Caco-2 (cell line): ENCODE measurements at regions not wholly inside any gene's neighbourhood (a gene's known extent, or its start where the extent isn't known, plus 50 kb on each side); places are given as distances from the start of the nearest gene placed in this dataset.

ENCODE experiments used
- BruUV-seq: library from RNA; stranded (reverse); fragments of 400-500 nt; replicated peaks from 2 replicates; lab custom pipeline; 2021; lab: Mats Ljungman, UMichigan
- CTCF ChIA-PET: fragments of 300-600 bp; sonication (Branson Sonifier 250); formaldehyde crosslinking; loops from one replicate; lab custom pipeline; 2022; ENCODE audit warnings: antibody characterized with exemption; lab: Charles Lee
- POLR2A ChIA-PET: fragments of 300-600 bp; sonication (Branson Sonifier 250); formaldehyde crosslinking; loops from one replicate; lab custom pipeline; 2022; ENCODE audit warnings: antibody characterized with exemption; lab: Charles Lee
- DNase-seq, 2 experiments: peaks; one replicate each; pipeline versions ENCODE4 v3.0.0 to v3.0.0-alpha.2; 2020 to 2022
- H3K27me3 ChIP-seq: replicated peaks from 2 replicates; pipeline ENCODE4 v1.6.0; 2011; ENCODE audit warnings: low read length; ENCODE audit not compliant: control insufficient read depth, insufficient read depth
- H3K36me3 ChIP-seq: 2 replicates; pipeline ENCODE4 v1.5.1; 2011; ENCODE audit warnings: low read length; ENCODE audit not compliant: control insufficient read depth, insufficient read depth
- H3K4me1 ChIP-seq: fragments of 250-450 bp; sonication (Bioruptor Pico); 2 replicates; pipeline ENCODE4 v1.5.1; 2020; ENCODE audit warnings: mild to moderate bottlenecking
- H3K4me3 ChIP-seq: 2 replicates; pipeline ENCODE4 v1.5.1; 2011; ENCODE audit warnings: low read depth, mild to moderate bottlenecking, control low read depth, low read length
- H3K9me3 ChIP-seq: fragments of 250-450 bp; sonication (Bioruptor Pico); 2 replicates; pipeline ENCODE4 v1.5.1; 2020; ENCODE audit warnings: mild to moderate bottlenecking, moderate library complexity
- H3K27ac Mint-ChIP-seq: one replicate; pipeline ENCODE4 v1.8.0; 2022; ENCODE audit warnings: mixed read lengths; ENCODE audit not compliant: unreplicated experiment
- H3K27me3 Mint-ChIP-seq: one replicate; pipeline ENCODE4 v1.8.0; 2022; ENCODE audit warnings: mixed read lengths; ENCODE audit not compliant: insufficient read depth, unreplicated experiment
- H3K36me3 Mint-ChIP-seq: one replicate; pipeline ENCODE4 v1.8.0; 2022; ENCODE audit warnings: mild to moderate bottlenecking, mixed read lengths; ENCODE audit not compliant: insufficient read depth, unreplicated experiment
- H3K4me1 Mint-ChIP-seq: one replicate; pipeline ENCODE4 v1.8.0; 2022; ENCODE audit warnings: low read depth, mixed read lengths; ENCODE audit not compliant: unreplicated experiment
- H3K4me3 Mint-ChIP-seq: one replicate; pipeline ENCODE4 v1.8.0; 2022; ENCODE audit warnings: mild to moderate bottlenecking, moderate library complexity, mixed read lengths; ENCODE audit not compliant: unreplicated experiment
- H3K9me3 Mint-ChIP-seq: one replicate; pipeline ENCODE4 v1.8.0; 2022; ENCODE audit warnings: mixed read lengths; ENCODE audit not compliant: unreplicated experiment
- intact Hi-C: fragments of 100-400 bp; cut with micrococcal nuclease; formaldehyde crosslinking; loops from one replicate; pipeline ENCODE4 v1.10.0; 2022; ENCODE audit not compliant: unreplicated experiment
- TF ChIP-seq, protein P1 (sequence below), 2 experiments: fragments of 200-600 bp in 1 of 2; IDR thresholded peaks; 1 replicate in 1 of 2; 2 replicates in 1 of 2; pipeline versions ENCODE4 v1.5.1 to v1.8.0; 2011 to 2022; ENCODE audit warnings: antibody characterized with exemption in 1 of 2, control low read depth in 1 of 2, inconsistent platforms in 1 of 2, low read depth in 1 of 2, low read length in 1 of 2, mild to moderate bottlenecking in 1 of 2, moderate library complexity in 1 of 2; ENCODE audit not compliant: insufficient read depth in 1 of 2, severe bottlenecking in 1 of 2, unreplicated experiment in 1 of 2

DNA sequence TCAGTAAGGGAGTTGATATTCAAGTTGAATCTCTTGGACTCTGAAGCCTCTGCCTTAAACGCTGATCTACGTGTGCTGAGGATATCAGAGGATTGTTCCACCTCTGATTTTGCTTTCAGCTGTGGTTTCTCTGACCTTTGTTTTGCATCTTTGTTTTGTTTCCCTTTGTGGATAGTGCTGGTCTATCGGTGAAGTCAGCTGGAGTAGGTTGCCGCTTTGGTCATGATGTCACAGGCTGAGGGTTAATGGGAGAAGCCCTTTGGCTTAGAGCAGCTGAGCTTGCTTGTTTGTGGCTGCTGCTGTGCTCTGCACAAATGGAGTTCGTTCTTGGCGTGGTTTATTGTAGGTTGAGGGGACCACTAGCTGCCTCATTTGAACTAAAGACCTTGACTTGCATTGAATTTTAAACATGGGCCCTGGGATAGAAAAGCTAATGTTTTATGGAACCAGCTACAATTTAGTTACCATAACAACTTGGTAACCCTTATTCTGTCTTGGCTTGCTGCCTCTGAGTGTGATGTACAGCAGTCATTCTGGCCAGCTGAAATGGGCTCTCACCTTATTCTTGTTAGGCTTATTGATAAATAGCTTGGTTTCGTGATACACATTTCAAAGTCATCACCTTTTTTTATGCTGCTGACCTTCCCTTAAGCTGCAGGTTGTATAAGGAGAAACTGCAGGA lies 284.5 kb upstream of the E2F7 start:
- no TSS peak for BruUV-seq
- H3K27me3 Mint-ChIP-seq: peaks cover 5% of the 10 kb centered on the region
- H3K9me3 ChIP-seq: no peaks in the 10 kb centered on the region
- POLR2A ChIA-PET: no interaction called here
- H3K27me3 ChIP-seq: no peaks in the 10 kb centered on the region
- no peak overlapping the region for H3K4me3 ChIP-seq
- H3K4me1 Mint-ChIP-seq: no peaks in the 10 kb centered on the region
- TF ChIP-seq, protein P1, sequence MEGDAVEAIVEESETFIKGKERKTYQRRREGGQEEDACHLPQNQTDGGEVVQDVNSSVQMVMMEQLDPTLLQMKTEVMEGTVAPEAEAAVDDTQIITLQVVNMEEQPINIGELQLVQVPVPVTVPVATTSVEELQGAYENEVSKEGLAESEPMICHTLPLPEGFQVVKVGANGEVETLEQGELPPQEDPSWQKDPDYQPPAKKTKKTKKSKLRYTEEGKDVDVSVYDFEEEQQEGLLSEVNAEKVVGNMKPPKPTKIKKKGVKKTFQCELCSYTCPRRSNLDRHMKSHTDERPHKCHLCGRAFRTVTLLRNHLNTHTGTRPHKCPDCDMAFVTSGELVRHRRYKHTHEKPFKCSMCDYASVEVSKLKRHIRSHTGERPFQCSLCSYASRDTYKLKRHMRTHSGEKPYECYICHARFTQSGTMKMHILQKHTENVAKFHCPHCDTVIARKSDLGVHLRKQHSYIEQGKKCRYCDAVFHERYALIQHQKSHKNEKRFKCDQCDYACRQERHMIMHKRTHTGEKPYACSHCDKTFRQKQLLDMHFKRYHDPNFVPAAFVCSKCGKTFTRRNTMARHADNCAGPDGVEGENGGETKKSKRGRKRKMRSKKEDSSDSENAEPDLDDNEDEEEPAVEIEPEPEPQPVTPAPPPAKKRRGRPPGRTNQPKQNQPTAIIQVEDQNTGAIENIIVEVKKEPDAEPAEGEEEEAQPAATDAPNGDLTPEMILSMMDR (IDR thresholded peaks at IDR 0.05; ENCODE audit: insufficient read depth in 1 of 2, low read depth in 1 of 2, low read length in 1 of 2, severe bottlenecking in 1 of 2, unreplicated experiment in 1 of 2): no peak
- DNase-seq: no peak
- H3K36me3 Mint-ChIP-seq: no peaks in the 10 kb centered on the region
- no peak overlapping the region for H3K4me3 Mint-ChIP-seq
- H3K36me3 ChIP-seq: no peaks in the 10 kb centered on the region
- no peaks in the 10 kb centered on the region for H3K4me1 ChIP-seq
- intact Hi-C loops: no loop called here
- no peaks in the 10 kb centered on the region for H3K9me3 Mint-ChIP-seq
- CTCF ChIA-PET: no interaction called here
- H3K27ac Mint-ChIP-seq: no peak overlapping the region

DNA sequence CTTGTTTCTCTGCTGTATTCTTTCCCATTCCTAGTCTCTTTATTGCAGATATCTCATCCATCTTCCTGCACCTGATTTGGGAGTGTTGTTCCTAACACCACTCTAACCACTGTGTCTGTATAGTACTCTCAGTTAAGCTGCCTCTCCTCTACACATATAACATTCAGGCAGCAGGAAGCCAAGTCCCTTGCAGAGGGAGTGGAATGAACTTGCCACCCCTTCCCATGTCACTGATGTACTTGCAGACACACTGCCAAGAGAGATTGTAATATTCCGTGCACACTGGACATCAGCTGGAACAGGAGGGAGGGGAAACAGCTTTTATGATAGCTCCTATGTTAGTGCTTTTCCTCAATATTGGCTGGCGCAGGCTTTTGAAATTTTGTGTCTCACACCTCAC lies 281.6 kb upstream of the E2F7 start:
- H3K9me3 Mint-ChIP-seq: no peaks in the 10 kb centered on the region
- no peaks in the 10 kb centered on the region for H3K36me3 Mint-ChIP-seq
- ChIA-PET CTCF (no interaction called here), POLR2A (no interaction called here)
- no peaks in the 10 kb centered on the region for H3K27me3 ChIP-seq
- no peak overlapping the region for H3K4me3 ChIP-seq
- BruUV-seq: no TSS peak
- H3K4me1 Mint-ChIP-seq: no peaks in the 10 kb centered on the region
- intact Hi-C loops: no loop called here
- H3K27me3 Mint-ChIP-seq: peaks cover 5% of the 10 kb centered on the region
- no peak overlapping the region for H3K4me3 Mint-ChIP-seq
- TF ChIP-seq, protein P1 (IDR thresholded peaks at IDR 0.05; ENCODE audit: insufficient read depth in 1 of 2, low read depth in 1 of 2, low read length in 1 of 2, severe bottlenecking in 1 of 2, unreplicated experiment in 1 of 2): no peak
- no peaks in the 10 kb centered on the region for H3K9me3 ChIP-seq
- H3K36me3 ChIP-seq: no peaks in the 10 kb centered on the region
- no peak overlapping the region for H3K27ac Mint-ChIP-seq
- DNase-seq: no peak
- H3K4me1 ChIP-seq: no peaks in the 10 kb centered on the region

DNA sequence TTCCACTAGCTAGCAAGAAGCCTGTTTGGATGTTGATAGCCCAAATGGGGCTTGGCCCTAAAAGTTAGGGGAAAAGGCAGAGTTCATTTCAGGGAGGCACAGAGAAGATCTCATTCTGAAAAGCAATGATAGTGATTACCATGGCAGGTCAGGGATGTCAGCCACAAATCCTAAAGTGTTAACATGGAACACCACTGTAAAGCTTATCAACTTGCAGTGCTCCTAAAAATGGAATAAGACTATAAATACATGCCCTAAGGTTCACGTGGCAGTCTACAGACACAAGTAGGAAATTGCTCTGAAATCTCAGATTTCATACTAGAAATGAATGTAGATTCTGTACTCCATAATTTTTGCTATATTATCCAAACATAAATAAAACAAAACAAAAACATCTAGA lies 280.0 kb upstream of the E2F7 start:
- Histone ChIP-seq H3K9me3 (no peaks in the 10 kb centered on the region), H3K27me3 (no peaks in the 10 kb centered on the region), H3K36me3 (no peaks in the 10 kb centered on the region), H3K4me1 (no peaks in the 10 kb centered on the region), H3K4me3 (no peak overlapping the region)
- H3K4me1 Mint-ChIP-seq: no peaks in the 10 kb centered on the region
- intact Hi-C loops: no loop called here
- TF ChIP-seq, protein P1 (IDR thresholded peaks at IDR 0.05; ENCODE audit: insufficient read depth in 1 of 2, low read depth in 1 of 2, low read length in 1 of 2, severe bottlenecking in 1 of 2, unreplicated experiment in 1 of 2): no peak
- H3K4me3 Mint-ChIP-seq: no peak overlapping the region
- no peak for DNase-seq
- H3K36me3 Mint-ChIP-seq: no peaks in the 10 kb centered on the region
- H3K27ac Mint-ChIP-seq: no peak overlapping the region
- no TSS peak for BruUV-seq
- H3K9me3 Mint-ChIP-seq: no peaks in the 10 kb centered on the region
- ChIA-PET CTCF (no interaction called here), POLR2A (no interaction called here)
- peaks cover 5% of the 10 kb centered on the region for H3K27me3 Mint-ChIP-seq
